Tibial nerve (tissue), 4 donors: ENCODE measurements at regions not wholly inside any gene's neighbourhood (a gene's known extent, or its start where the extent isn't known, plus 50 kb on each side); places are given as distances from the start of the nearest gene placed in this dataset.
"Not testable (repeated sequence)": the region's sequence is repeated elsewhere in the genome, so short reads cannot be mapped to it uniquely, and the experiment has no call there.

Source experiments
- DNase-seq, 2 donors: peaks; one replicate each; pipeline ENCODE4 v3.0.0-alpha.2; 2019; ENCODE audit warnings: low spot score in 2 of 2
- H3K27ac ChIP-seq, 4 donors: fragments of 200-600 bp; sonication (generic) in 3 of 4; one replicate each; pipeline ENCODE4 v1.5.1; 2017 to 2019; ENCODE audit warnings: mild to moderate bottlenecking in 1 of 4
- H3K27me3 ChIP-seq, 2 donors: fragments of 200-600 bp; sonication (generic) in 1 of 2; one replicate each; pipeline versions ENCODE4 v1.5.1 to v1.6.0; 2017 to 2019
- H3K36me3 ChIP-seq, 3 donors: fragments of 200-600 bp; sonication (generic); one replicate each; pipeline ENCODE4 v1.5.1; 2018 to 2019
- H3K4me1 ChIP-seq, 4 donors: fragments of 200-600 bp; sonication (generic) in 3 of 4; one replicate each; pipeline ENCODE4 v1.5.1; 2017 to 2019
- H3K4me3 ChIP-seq, 4 donors: fragments of 200-600 bp; sonication (generic) in 3 of 4; one replicate each; pipeline ENCODE4 v1.5.1; 2017 to 2019; ENCODE audit warnings: mild to moderate bottlenecking in 1 of 4, moderate library complexity in 1 of 4
- H3K9me3 ChIP-seq, 4 donors: fragments of 200-600 bp; sonication (generic) in 3 of 4; one replicate each; pipeline ENCODE4 v1.5.1; 2017 to 2019
- EP300 ChIP-seq, 2 donors: sonication (generic); formaldehyde crosslinking; IDR thresholded peaks; one replicate each; pipeline ENCODE4 v1.6.1; 2017; ENCODE audit warnings: antibody characterized with exemption in 2 of 2, mild to moderate bottlenecking in 1 of 2
- POLR2A ChIP-seq, 2 donors: fragments of 450-650 bp; IDR thresholded peaks; one replicate each; pipeline ENCODE4 v1.6.1; 2017; ENCODE audit warnings: antibody characterized with exemption in 2 of 2, mild to moderate bottlenecking in 2 of 2, moderate library complexity in 2 of 2
- WGBS, 2 donors: methylation state at CpG; one replicate each; pipeline ENCODE4 v1.1.5; 2018; 5-methylcytosine and 5-hydroxymethylcytosine counted together
- TF ChIP-seq, protein P1 (sequence below), 5 experiments: fragments of 200-600 bp in 3 of 5; fragments of 450-650 bp in 2 of 5; sonication (generic) in 3 of 5; IDR thresholded peaks; one replicate each; pipeline ENCODE4 v1.5.1; 2016 to 2019; ENCODE audit warnings: antibody characterized with exemption in 5 of 5, mild to moderate bottlenecking in 3 of 5, moderate library complexity in 2 of 5

DNA sequence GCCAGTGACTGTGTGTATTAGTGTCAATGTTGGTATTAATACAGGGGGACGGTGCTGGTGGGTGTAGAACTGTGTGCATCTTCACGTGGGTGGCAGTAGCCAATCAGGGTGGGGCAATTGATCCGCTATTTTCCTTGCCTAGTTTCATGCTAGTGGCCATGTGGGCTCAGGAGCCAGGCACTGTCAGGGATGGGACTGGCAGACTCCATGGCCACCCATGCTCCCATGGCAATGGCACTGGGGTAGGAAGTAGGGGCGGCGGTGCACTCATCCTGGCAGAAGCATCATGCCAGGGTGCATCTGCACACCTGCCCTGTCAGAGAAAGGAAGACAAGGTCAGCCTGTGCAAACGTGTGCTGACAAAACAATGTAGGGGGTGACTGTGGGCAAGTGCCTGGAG lies 122.1 kb upstream of the MAGEC2 start:
- TF ChIP-seq, protein P1, sequence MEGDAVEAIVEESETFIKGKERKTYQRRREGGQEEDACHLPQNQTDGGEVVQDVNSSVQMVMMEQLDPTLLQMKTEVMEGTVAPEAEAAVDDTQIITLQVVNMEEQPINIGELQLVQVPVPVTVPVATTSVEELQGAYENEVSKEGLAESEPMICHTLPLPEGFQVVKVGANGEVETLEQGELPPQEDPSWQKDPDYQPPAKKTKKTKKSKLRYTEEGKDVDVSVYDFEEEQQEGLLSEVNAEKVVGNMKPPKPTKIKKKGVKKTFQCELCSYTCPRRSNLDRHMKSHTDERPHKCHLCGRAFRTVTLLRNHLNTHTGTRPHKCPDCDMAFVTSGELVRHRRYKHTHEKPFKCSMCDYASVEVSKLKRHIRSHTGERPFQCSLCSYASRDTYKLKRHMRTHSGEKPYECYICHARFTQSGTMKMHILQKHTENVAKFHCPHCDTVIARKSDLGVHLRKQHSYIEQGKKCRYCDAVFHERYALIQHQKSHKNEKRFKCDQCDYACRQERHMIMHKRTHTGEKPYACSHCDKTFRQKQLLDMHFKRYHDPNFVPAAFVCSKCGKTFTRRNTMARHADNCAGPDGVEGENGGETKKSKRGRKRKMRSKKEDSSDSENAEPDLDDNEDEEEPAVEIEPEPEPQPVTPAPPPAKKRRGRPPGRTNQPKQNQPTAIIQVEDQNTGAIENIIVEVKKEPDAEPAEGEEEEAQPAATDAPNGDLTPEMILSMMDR (IDR thresholded peaks at IDR 0.05) = no peak
- TF ChIP-seq POLR2A (IDR thresholded peaks at IDR 0.05) (no peak), EP300 (IDR thresholded peaks at IDR 0.05) (no peak)
- 80 to 88% methylated on average over 1 to 6 of the region's 6 CpGs for WGBS, 2 donors
- Histone ChIP-seq H3K27me3 (no peaks in the 10 kb centered on the region), H3K36me3 (no peaks in the 10 kb centered on the region), H3K27ac (no peak overlapping the region), H3K4me1 (no peaks in the 10 kb centered on the region), H3K4me3 (no peak overlapping the region), H3K9me3 (no peaks in the 10 kb centered on the region)
- no peak for DNase-seq

DNA sequence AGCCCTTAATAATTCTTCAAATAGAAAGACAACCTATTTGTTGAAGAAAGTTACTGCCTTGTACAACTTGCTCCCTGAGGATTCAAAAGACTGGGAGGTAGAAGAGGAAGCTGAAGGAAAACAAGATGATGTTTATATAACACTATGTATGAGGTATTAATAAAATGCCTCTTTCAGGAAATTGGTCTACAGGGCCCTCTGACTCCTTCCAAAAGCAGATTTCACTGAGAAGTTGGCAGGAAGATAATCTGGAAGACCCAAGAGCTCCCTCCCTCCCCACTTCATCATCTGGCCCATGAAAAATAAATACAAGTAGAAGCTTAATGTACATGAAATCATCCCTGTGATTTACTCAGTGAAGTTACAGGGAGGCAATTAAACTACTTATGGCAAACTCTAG lies 107.5 kb upstream of the MAGEC2 start:
- Histone ChIP-seq H3K9me3 (no peaks in the 10 kb centered on the region), H3K4me1 (no peaks in the 10 kb centered on the region), H3K4me3 (no peak overlapping the region), H3K27ac (no peak overlapping the region), H3K27me3 (no peaks in the 10 kb centered on the region), H3K36me3 (no peaks in the 10 kb centered on the region)
- TF ChIP-seq POLR2A (IDR thresholded peaks at IDR 0.05) (no peak), EP300 (IDR thresholded peaks at IDR 0.05) (no peak)
- TF ChIP-seq, protein P1 (IDR thresholded peaks at IDR 0.05) = no peak
- DNase-seq = no peak

DNA sequence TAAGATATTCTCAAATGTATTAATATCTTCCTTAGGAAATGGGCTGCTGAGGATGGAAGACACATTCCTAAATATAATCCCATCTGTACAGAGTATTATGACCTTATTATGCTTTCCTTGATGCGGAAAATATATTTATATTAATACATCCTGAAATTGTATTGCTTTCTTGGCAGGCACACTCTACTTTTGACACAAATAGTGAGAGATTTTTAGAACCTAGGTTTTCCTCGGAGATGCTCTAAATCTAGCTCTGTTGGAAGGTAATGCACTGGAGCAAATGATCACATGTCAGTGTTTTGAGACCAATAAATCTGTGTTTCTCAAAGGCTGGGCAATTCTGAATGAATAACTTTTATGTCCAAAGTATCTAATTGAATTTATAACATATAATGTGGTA lies 94.3 kb upstream of the MAGEC2 start:
- H3K4me3 ChIP-seq = no peak overlapping the region

DNA sequence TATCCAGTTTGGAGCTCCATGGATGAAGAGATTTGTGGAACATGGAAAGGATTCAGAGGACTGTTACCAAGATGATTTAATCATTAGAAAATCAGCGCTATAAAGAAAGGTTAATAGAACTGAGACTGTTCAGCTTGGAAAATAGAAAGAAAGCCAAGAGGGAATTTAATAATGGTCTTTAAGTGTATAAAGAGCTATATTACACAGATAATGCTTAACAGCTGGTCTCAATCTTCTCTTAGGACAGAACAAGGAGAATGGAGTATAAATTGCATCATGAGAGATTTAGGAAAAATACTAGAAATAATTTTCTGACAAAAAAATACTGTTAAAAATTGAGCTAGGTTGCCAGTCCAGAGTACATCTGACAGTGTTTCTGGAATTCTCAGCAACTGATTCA lies 91.3 kb upstream of the MAGEC2 start:
- WGBS, 2 donors = 47 to 59% methylated on average over 1 of the region's 1 CpG
- H3K27ac ChIP-seq = no peak overlapping the region
- no peaks in the 10 kb centered on the region for H3K27me3 ChIP-seq
- no peaks in the 10 kb centered on the region for H3K36me3 ChIP-seq
- H3K4me1 ChIP-seq = no peaks in the 10 kb centered on the region
- no peak for DNase-seq
- H3K4me3 ChIP-seq = no peak overlapping the region
- H3K9me3 ChIP-seq = no peaks in the 10 kb centered on the region
- TF ChIP-seq POLR2A (IDR thresholded peaks at IDR 0.05) (no peak), EP300 (IDR thresholded peaks at IDR 0.05) (no peak)
- TF ChIP-seq, protein P1 (IDR thresholded peaks at IDR 0.05) = no peak

More for the DNA sequence above, 94.3 kb upstream of the MAGEC2 start:
- H3K4me1 ChIP-seq = no peaks in the 10 kb centered on the region
- no peaks in the 10 kb centered on the region for H3K36me3 ChIP-seq
- no peak for TF ChIP-seq POLR2A (IDR thresholded peaks at IDR 0.05)
- TF ChIP-seq, protein P1 (IDR thresholded peaks at IDR 0.05) = no peak
- no peak for TF ChIP-seq EP300 (IDR thresholded peaks at IDR 0.05)
- H3K9me3 ChIP-seq = no peaks in the 10 kb centered on the region
- H3K27me3 ChIP-seq = no peaks in the 10 kb centered on the region
- 68 to 83% methylated on average over 2 of the region's 2 CpGs for WGBS, 2 donors
- H3K27ac ChIP-seq = no peak overlapping the region
- no peak for DNase-seq

DNA sequence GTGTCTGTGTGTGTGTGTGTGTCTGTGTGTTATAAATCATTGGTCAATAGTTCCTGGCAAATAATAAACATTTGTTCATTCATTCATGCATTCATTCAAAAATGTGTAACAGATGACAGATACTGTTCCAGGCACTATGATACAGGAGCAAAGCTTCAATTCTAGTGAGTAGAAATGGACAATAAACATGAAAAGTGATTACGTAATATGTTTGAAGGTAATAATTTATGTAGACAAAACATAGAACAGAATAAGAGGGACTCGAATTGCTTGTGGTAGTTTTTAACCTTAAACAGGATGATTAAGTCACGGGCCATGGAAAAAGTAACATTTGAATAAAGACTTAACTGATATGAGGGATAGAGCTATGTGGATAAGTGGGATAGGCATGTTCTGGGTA lies 90.1 kb upstream of the MAGEC2 start:
- DNase-seq = no peak
- TF ChIP-seq, protein P1 (IDR thresholded peaks at IDR 0.05) = no peak
- TF ChIP-seq POLR2A (IDR thresholded peaks at IDR 0.05) (no peak), EP300 (IDR thresholded peaks at IDR 0.05) (no peak)
- Histone ChIP-seq H3K4me3 (no peak overlapping the region), H3K4me1 (no peaks in the 10 kb centered on the region), H3K27me3 (no peaks in the 10 kb centered on the region), H3K27ac (no peak overlapping the region), H3K9me3 (no peaks in the 10 kb centered on the region), H3K36me3 (no peaks in the 10 kb centered on the region)
- 70 to 78% methylated on average over 3 of the region's 3 CpGs for WGBS, 2 donors

DNA sequence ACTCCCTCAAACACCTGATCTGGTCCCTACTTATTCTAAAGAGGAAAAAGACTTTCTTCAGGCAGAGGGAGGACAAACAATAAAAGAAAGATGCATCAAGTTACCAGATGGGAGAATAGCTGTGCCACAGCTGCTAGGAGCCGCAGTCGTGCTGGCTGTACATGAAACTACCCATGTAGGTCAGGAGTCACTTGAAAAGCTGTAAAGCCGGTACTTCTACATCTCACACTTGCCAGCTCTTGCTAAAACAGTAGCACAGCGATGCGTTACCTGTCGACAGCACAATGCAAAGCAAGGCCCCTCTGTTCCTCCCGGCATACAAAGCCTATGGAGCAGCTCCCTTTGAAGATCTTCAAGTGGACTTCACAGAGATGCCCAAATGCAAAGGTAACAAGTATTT lies 65.1 kb upstream of the MAGEC2 start:
- not testable (repeated sequence) for H3K4me3 ChIP-seq

More for the DNA sequence above, 65.1 kb upstream of the MAGEC2 start:
- H3K27me3 ChIP-seq, H3K4me1 ChIP-seq, DNase-seq, H3K36me3 ChIP-seq, H3K27ac ChIP-seq, H3K9me3 ChIP-seq: not testable (repeated sequence)
- 86 to 88% methylated on average over 7 of the region's 7 CpGs for WGBS, 2 donors
